Tibial nerve (tissue), 4 donors: ENCODE measurements at regions not wholly inside any gene's neighbourhood (a gene's known extent, or its start where the extent isn't known, plus 50 kb on each side); places are given as distances from the start of the nearest gene placed in this dataset.

Experiments used
- EP300 ChIP-seq, 2 donors: sonication (generic); formaldehyde crosslinking; IDR thresholded peaks; one replicate each; pipeline ENCODE4 v1.6.1; 2017; ENCODE audit warnings: antibody characterized with exemption in 2 of 2, mild to moderate bottlenecking in 1 of 2
- POLR2A ChIP-seq, 2 donors: fragments of 450-650 bp; IDR thresholded peaks; one replicate each; pipeline ENCODE4 v1.6.1; 2017; ENCODE audit warnings: antibody characterized with exemption in 2 of 2, mild to moderate bottlenecking in 2 of 2, moderate library complexity in 2 of 2
- TF ChIP-seq, protein P1 (sequence below), 5 experiments: fragments of 200-600 bp in 3 of 5; fragments of 450-650 bp in 2 of 5; sonication (generic) in 3 of 5; IDR thresholded peaks; one replicate each; pipeline ENCODE4 v1.5.1; 2016 to 2019; ENCODE audit warnings: antibody characterized with exemption in 5 of 5, mild to moderate bottlenecking in 3 of 5, moderate library complexity in 2 of 5

GRCh38 chr5:98416541-98416940, 356.9 kb upstream of the RGMB start:
- TF ChIP-seq, protein P1, sequence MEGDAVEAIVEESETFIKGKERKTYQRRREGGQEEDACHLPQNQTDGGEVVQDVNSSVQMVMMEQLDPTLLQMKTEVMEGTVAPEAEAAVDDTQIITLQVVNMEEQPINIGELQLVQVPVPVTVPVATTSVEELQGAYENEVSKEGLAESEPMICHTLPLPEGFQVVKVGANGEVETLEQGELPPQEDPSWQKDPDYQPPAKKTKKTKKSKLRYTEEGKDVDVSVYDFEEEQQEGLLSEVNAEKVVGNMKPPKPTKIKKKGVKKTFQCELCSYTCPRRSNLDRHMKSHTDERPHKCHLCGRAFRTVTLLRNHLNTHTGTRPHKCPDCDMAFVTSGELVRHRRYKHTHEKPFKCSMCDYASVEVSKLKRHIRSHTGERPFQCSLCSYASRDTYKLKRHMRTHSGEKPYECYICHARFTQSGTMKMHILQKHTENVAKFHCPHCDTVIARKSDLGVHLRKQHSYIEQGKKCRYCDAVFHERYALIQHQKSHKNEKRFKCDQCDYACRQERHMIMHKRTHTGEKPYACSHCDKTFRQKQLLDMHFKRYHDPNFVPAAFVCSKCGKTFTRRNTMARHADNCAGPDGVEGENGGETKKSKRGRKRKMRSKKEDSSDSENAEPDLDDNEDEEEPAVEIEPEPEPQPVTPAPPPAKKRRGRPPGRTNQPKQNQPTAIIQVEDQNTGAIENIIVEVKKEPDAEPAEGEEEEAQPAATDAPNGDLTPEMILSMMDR (IDR thresholded peaks at IDR 0.05) = no peak
- TF ChIP-seq POLR2A (IDR thresholded peaks at IDR 0.05) (no peak), EP300 (IDR thresholded peaks at IDR 0.05) (no peak)
